Activated CD4-positive, alpha-beta T cell treated with anti-CD3 and anti-CD28 coated beads, Interleukin-2, amount 10 ng/mL, durations not matched to agents 7 days and 5 days (primary cell): ENCODE measurements at regions not wholly inside any gene's neighbourhood (a gene's known extent, or its start where the extent isn't known, plus 50 kb on each side); places are given as distances from the start of the nearest gene placed in this dataset.
"Not testable (repeated sequence)": the region's sequence is repeated elsewhere in the genome, so short reads cannot be mapped to it uniquely, and the experiment has no call there.

ENCODE experiments used
- CTCF ChIA-PET: fragments of 350-600 bp; sonication (Branson Sonifier 250); formaldehyde crosslinking; loops from one replicate; lab custom pipeline; 2021; ENCODE audit warnings: antibody characterized with exemption; lab: Charles Lee
- POLR2A ChIA-PET: fragments of 350-600 bp; sonication (Branson Sonifier 250); formaldehyde crosslinking; loops from one replicate; lab custom pipeline; 2021; ENCODE audit warnings: antibody characterized with exemption; lab: Charles Lee
- DNase-seq: peaks from one replicate; pipeline ENCODE4 v3.0.0-alpha.2; 2020
- H3K27ac Mint-ChIP-seq: one replicate; pipeline ENCODE4 v1.8.0; 2021; ENCODE audit warnings: mild to moderate bottlenecking, moderate library complexity, mixed read lengths
- H3K27me3 Mint-ChIP-seq: one replicate; pipeline ENCODE4 v1.8.0; 2021; ENCODE audit warnings: mixed read lengths
- H3K36me3 Mint-ChIP-seq: one replicate; pipeline ENCODE4 v1.8.0; 2021; ENCODE audit warnings: low read depth, mixed read lengths
- H3K4me1 Mint-ChIP-seq: one replicate; pipeline ENCODE4 v1.8.0; 2021; ENCODE audit warnings: mixed read lengths
- H3K4me3 Mint-ChIP-seq: one replicate; pipeline ENCODE4 v1.8.0; 2021; ENCODE audit warnings: mild to moderate bottlenecking, moderate library complexity, mixed read lengths
- H3K9me3 Mint-ChIP-seq: one replicate; pipeline ENCODE4 v1.8.0; 2021; ENCODE audit warnings: mixed read lengths

DNA sequence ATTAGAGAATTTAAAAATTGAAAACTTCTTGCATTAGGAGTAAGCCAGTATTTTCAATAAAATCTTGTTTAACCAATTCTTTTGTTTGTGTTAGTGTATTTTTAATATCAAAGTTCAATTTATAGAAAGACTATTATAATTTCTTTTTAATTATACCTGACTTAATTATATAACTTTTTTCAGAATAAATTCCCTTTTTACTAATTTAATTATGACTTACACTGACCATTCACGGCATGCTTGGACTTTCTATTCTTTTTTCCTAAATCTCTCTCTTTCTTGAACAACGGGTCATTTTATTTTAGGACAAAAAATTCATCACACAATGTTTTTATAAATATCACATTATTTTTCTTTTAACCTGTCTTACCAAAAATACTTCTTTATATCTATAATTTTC, 555.3 kb upstream of the PTGER4 start:
- Mint-ChIP-seq H3K4me1 (peaks cover 7% of the 10 kb centered on the region), H3K4me3 (no peak overlapping the region), H3K27me3 (no peaks in the 10 kb centered on the region), H3K9me3 (peaks cover 44% of the 10 kb centered on the region), H3K27ac (no peak overlapping the region), H3K36me3 (peaks cover 3% of the 10 kb centered on the region)
- CTCF ChIA-PET, result interaction anchor here (1.1 kb wide), 1 partner anchor 8 kb away, joined by 4 read pairs; no protein-coding TSS in a partner anchor
- no peak for DNase-seq
- POLR2A ChIA-PET, result no interaction called here

DNA sequence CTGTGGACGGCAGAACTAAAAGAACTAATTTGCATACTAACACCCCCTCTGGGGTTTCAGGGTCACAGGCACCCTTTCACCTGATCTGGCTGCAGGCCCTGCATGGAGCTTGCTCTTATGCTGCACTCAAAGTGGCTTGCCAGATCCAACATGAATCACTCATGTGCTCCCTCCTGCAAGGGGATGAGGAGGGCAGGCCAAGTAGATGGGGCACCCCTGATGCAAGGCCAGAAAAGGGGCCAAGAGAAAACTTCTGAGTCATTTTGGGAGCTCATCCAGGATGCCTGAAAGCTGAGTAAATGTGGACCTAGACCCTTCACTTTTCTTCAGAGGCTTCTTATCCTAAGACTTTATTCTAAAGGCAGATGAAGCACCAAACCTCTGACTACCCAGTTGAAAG, 558.5 kb upstream of the PTGER4 start:
- no peak for DNase-seq
- POLR2A ChIA-PET, result no interaction called here
- no peaks in the 10 kb centered on the region for H3K4me1 Mint-ChIP-seq
- CTCF ChIA-PET, result no interaction called here
- no peaks in the 10 kb centered on the region for H3K36me3 Mint-ChIP-seq
- peaks cover 35% of the 10 kb centered on the region for H3K9me3 Mint-ChIP-seq
- H3K27me3 Mint-ChIP-seq, result no peaks in the 10 kb centered on the region
- no peak overlapping the region for H3K4me3 Mint-ChIP-seq
- H3K27ac Mint-ChIP-seq, result no peak overlapping the region

DNA sequence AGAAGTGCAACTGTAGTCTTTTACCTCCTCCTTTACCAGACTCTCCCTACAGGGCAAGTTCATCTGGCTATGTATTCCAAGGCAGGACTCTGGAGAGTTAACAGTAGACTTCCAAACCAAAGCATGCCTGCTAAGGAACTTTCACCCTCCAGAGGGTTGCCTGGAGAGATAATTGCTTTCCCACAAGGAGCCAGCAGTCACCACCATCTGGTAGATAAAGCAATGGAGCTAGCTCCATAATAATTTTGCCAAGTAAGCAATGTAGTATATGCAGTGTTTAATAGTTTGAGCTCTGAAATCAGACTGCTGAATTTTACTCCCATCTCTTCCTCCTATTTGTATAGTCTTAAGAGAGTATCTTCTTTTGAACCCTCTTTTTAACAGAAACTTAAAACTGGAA, 566.8 kb upstream of the PTGER4 start:
- Mint-ChIP-seq H3K4me3 (no peak overlapping the region), H3K9me3 (peaks cover 6% of the 10 kb centered on the region), H3K27me3 (no peaks in the 10 kb centered on the region), H3K36me3 (no peaks in the 10 kb centered on the region), H3K4me1 (no peaks in the 10 kb centered on the region), H3K27ac (no peak overlapping the region)
- no peak for DNase-seq
- CTCF ChIA-PET, result interaction anchor here (0.5 kb wide), 1 partner anchor 457 kb away, joined by 4 read pairs; no protein-coding TSS in a partner anchor
- POLR2A ChIA-PET, result no interaction called here

DNA sequence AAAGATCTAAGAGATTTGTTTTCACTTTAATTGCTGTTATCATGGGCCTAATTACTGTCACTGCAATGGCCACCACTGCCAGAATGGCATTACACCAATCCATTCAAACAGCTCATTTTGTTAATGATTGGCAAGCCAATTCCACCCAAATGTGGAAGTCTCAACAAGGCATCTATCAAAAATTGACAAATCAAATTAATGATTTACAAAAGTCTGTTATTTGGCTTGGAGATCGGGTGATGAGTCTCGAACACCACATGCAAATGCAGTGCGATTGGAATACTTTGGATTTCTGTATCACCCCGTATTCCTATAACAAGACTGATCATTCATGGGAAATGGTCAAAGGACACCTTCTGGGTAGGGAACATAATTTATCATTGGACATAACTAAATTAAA, 568.7 kb upstream of the PTGER4 start:
- H3K4me1 Mint-ChIP-seq, H3K4me3 Mint-ChIP-seq, POLR2A ChIA-PET, H3K27me3 Mint-ChIP-seq, H3K36me3 Mint-ChIP-seq, H3K27ac Mint-ChIP-seq, H3K9me3 Mint-ChIP-seq, CTCF ChIA-PET, DNase-seq: not testable (repeated sequence)

DNA sequence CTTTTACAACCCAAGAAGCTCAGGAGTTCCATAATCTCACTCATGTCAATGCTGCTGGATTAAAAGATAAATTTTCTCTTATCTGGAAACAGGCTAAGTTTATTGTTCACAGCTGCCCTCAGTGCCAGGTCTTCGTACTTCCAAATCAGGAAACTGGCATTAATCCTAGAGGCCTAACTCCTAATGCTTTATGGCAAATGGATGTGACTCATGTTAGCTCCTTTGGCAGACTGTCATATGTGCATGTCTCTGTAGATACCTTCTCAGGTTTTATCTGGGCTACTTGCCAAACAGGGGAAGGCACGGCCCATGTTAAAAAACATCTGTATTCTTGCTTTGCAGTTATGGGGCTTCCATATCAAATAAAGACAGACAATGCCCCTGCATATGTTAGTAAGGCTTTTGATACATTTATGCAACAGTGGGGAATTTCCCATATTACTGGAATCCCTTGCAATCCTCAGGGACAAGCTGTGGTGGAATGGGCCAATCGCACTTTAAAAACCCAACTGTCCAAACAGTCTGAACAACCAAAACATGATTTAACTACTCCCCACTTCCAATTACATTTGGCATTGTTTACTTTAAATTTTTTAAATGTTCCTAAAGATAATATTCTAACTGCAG, 570.8 kb upstream of the PTGER4 start:
- H3K4me1 Mint-ChIP-seq, H3K36me3 Mint-ChIP-seq, CTCF ChIA-PET, H3K27ac Mint-ChIP-seq, H3K27me3 Mint-ChIP-seq, DNase-seq, POLR2A ChIA-PET, H3K4me3 Mint-ChIP-seq: not testable (repeated sequence)
- peaks cover 15% of the 10 kb centered on the region for H3K9me3 Mint-ChIP-seq

DNA sequence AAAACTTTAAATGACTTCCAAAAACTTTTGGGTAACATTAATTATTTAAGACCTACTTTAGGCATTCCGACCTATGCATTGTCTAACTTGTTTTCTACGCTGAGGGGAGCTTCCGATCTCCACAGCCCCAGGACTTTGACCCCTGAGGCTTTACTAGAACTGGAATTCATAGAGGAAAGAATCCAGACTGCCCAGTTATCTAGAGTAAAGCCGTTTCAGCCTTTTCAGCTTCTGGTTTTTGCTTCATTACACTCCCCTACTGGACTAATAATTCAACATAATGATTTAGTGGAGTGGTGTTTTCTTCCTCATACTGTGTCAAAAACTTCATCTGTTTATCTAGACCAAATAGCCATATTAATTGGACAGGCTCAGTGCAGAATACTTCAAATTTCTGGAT, 571.9 kb upstream of the PTGER4 start:
- DNase-seq, H3K4me3 Mint-ChIP-seq, H3K27ac Mint-ChIP-seq, H3K4me1 Mint-ChIP-seq, H3K27me3 Mint-ChIP-seq, POLR2A ChIA-PET, H3K36me3 Mint-ChIP-seq: not testable (repeated sequence)
- CTCF ChIA-PET, result interaction anchor here (0.6 kb wide), 1 partner anchor 423 kb away, joined by 3 read pairs; no protein-coding TSS in a partner anchor
- peaks cover 24% of the 10 kb centered on the region for H3K9me3 Mint-ChIP-seq

DNA sequence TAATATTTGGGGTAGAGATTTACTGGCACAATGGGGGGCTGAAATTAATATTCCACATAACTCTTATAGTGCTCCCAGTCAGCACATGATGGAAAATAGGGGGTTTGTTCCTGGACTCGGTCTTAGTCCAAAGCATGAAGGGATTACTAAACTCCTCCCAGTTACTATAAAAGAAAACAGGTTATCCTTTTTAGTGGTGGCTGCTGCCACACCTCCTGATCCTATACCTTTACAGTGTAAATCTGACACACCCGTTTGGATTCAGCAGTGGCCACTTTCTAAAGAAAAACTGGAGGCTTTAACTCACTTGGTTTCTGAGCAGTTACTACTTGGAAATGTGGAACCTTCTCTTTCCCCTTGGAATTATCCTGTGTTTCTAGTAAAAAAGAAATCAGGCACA, 572.9 kb upstream of the PTGER4 start:
- DNase-seq, result no peak
- POLR2A ChIA-PET, result no interaction called here
- no peaks in the 10 kb centered on the region for H3K4me1 Mint-ChIP-seq
- H3K27me3 Mint-ChIP-seq, result no peaks in the 10 kb centered on the region
- H3K27ac Mint-ChIP-seq, result no peak overlapping the region
- peaks cover 2% of the 10 kb centered on the region for H3K36me3 Mint-ChIP-seq
- H3K9me3 Mint-ChIP-seq, result peaks cover 19% of the 10 kb centered on the region
- CTCF ChIA-PET, result no interaction called here
- no peak overlapping the region for H3K4me3 Mint-ChIP-seq

DNA sequence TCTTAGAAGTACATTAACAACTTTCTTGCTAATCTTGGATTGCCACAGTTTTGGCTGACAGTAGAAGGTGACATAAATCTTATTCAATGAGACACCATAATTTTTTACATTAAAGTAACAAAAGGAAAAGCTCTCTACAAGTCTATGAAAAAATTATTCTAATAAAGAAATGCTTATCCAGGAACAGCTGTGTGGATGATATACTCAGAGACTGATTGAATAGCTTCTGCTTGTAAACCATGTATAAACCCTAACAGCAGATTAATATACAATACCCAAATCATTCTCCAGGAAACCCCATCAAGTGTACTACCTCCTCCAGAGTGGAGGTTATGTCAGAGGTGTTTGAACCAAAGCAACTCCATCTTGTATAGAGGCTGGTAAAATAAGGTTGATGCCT, 581.4 kb upstream of the PTGER4 start:
- peaks cover 18% of the 10 kb centered on the region for H3K9me3 Mint-ChIP-seq
- no peak overlapping the region for H3K27ac Mint-ChIP-seq
- ChIA-PET POLR2A (no interaction called here), CTCF (no interaction called here)
- no peak for DNase-seq
- H3K4me1 Mint-ChIP-seq, result no peaks in the 10 kb centered on the region
- no peak overlapping the region for H3K4me3 Mint-ChIP-seq
- no peaks in the 10 kb centered on the region for H3K36me3 Mint-ChIP-seq
- H3K27me3 Mint-ChIP-seq, result peaks cover 2% of the 10 kb centered on the region

DNA sequence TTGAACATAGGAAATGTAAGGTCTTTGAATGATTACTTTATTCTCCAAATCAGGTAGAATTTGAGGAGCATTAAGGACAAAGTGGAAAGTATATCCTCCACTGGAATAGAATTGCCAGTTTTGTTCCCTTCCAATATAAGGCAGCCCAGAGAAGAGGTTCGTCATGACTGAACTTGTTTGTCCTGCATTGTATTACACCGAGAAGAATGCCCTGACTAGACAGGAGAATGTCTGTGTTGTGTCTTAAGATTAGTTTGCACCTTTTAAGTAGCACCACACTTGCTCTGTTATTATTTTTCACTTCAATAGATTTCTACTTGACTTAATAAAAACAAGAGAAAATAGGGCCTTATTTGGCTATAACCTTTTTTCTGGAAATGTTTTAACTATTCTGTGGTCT, 586.2 kb upstream of the PTGER4 start:
- no peak overlapping the region for H3K27ac Mint-ChIP-seq
- DNase-seq, result no peak
- POLR2A ChIA-PET, result no interaction called here
- H3K4me3 Mint-ChIP-seq, result no peak overlapping the region
- peaks cover 37% of the 10 kb centered on the region for H3K9me3 Mint-ChIP-seq
- no peaks in the 10 kb centered on the region for H3K36me3 Mint-ChIP-seq
- CTCF ChIA-PET, result no interaction called here
- H3K4me1 Mint-ChIP-seq, result no peaks in the 10 kb centered on the region
- peaks cover 2% of the 10 kb centered on the region for H3K27me3 Mint-ChIP-seq

DNA sequence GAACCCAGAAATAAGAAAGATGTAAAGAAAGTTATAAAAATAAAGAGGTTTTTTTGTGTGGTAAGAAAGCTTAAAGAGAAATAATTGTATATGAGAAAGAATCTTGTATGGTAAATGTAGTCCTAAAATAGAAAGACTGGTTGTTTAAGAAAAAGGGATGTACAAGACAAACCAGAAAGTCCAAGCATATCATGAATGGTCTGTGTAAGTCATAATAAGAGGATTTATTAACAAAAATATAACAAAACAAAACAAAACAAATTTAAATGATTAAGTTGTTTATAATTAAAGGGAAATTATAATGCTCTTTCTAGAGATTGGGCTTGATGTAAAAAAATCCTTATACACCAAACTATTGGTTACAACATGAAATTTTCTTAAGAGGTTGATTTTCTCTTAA, 590.4 kb upstream of the PTGER4 start:
- ChIA-PET CTCF (no interaction called here), POLR2A (no interaction called here)
- no peak overlapping the region for H3K27ac Mint-ChIP-seq
- H3K4me1 Mint-ChIP-seq, result no peaks in the 10 kb centered on the region
- DNase-seq, result no peak
- H3K27me3 Mint-ChIP-seq, result no peaks in the 10 kb centered on the region
- H3K9me3 Mint-ChIP-seq, result peaks cover 42% of the 10 kb centered on the region
- H3K4me3 Mint-ChIP-seq, result no peak overlapping the region
- no peaks in the 10 kb centered on the region for H3K36me3 Mint-ChIP-seq

DNA sequence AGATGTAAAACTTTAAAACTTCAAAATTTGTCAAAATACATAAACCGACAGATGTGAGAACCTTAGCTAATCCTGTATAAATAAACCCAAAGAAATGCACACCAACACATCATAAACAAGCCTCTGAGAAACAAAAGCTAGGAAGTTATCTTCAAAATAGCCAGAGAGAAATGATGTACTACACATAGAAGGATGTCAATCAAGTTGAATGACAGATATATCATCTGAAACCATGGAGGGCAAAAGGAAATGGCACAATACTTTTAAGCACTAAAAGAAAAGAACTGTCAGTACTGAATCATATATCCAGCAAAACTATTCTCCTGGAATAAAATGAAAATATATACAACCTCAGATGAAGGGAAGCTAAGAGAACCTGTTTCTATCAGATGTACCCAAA, 595.1 kb upstream of the PTGER4 start:
- Mint-ChIP-seq H3K27ac (no peak overlapping the region), H3K4me3 (no peak overlapping the region), H3K27me3 (peaks cover 1% of the 10 kb centered on the region), H3K4me1 (no peaks in the 10 kb centered on the region), H3K36me3 (no peaks in the 10 kb centered on the region), H3K9me3 (peaks cover 19% of the 10 kb centered on the region)
- CTCF ChIA-PET, result no interaction called here
- no peak for DNase-seq
- POLR2A ChIA-PET, result no interaction called here

DNA sequence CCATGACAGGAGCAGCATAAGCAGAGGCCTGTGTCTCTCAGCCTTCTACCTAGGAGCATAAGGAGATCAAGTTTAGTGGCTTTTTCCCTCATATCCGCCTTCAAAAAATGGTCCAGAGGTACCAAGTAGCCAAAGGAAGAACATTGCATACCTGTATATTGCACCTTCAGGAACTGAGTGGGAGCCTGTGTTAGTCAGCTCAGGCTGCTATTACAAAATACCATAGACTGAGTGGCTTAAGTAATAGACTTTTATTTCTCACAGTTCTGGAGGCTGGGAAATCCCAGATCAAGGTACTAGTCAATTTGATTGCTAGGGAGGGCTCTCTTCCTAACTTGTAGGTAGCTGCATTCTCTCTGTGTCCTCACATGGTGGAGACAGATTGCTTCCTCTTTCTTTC, 597.4 kb upstream of the PTGER4 start:
- no peak overlapping the region for H3K27ac Mint-ChIP-seq
- CTCF ChIA-PET, result no interaction called here
- H3K4me3 Mint-ChIP-seq, result no peak overlapping the region
- POLR2A ChIA-PET, result no interaction called here
- H3K27me3 Mint-ChIP-seq, result peaks cover 2% of the 10 kb centered on the region
- peaks cover 13% of the 10 kb centered on the region for H3K9me3 Mint-ChIP-seq
- no peaks in the 10 kb centered on the region for H3K36me3 Mint-ChIP-seq
- DNase-seq, result no peak
- H3K4me1 Mint-ChIP-seq, result no peaks in the 10 kb centered on the region

DNA sequence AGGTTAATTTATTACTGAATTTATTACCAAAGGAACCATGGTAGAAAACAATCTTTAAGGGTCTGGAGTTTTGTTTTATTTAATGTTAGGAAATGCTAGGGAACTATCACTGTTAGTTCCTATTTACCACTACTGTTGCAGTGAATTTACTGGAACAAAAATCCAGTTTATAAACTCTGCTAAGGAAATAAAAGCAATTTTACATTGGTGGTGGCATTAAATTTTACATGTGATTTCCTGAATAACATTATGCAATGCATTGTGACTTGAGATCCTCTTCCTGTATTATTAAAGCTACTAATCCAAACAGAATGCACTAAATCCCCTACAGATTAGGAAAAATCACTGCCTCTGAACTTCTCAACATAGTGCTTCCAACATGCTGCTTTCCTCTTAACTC, 599.5 kb upstream of the PTGER4 start:
- Mint-ChIP-seq H3K4me1 (no peaks in the 10 kb centered on the region), H3K9me3 (peaks cover 9% of the 10 kb centered on the region), H3K27ac (no peak overlapping the region), H3K36me3 (no peaks in the 10 kb centered on the region), H3K27me3 (peaks cover 3% of the 10 kb centered on the region), H3K4me3 (no peak overlapping the region)
- no peak for DNase-seq
- CTCF ChIA-PET, result no interaction called here
- POLR2A ChIA-PET, result no interaction called here

DNA sequence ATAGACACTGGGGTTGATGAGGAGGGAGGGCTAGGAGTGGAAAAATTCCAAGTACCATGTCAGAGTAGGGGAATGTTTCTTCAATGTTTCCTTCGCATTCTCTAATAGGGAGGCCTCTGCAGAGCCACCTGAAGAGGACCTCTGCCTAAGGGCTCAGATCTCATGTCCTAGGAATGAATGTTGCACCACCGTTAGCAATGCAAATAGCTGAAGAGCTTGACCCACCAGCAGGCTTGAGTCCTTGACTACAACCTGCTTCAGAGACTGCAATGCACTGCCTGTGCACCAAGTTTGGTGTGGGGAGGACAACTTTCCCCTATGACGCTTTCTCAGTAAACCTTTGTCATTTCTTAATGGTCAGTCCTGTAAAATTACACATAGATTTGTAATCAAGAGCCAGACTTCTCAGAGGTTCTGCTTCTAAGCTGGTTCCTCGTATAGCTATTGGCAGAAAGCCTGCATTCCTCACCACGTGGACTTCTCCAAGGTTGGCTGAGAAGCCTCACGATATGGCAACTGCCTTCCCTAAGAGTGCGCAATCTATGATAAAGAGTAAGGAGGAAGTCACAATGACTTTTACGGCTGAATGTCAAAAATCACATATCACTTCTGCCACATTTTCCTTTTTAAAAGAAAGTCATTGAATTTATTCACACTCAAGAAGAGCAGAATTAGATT, 600.7 kb upstream of the PTGER4 start:
- H3K27ac Mint-ChIP-seq, result no peak overlapping the region
- peaks cover under 1% of the 10 kb centered on the region for H3K9me3 Mint-ChIP-seq
- no peaks in the 10 kb centered on the region for H3K36me3 Mint-ChIP-seq
- no peaks in the 10 kb centered on the region for H3K4me1 Mint-ChIP-seq
- ChIA-PET CTCF (interaction anchor here (1.0 kb wide), 1 partner anchor 71 kb away, joined by 3 read pairs; no protein-coding TSS in a partner anchor), POLR2A (no interaction called here)
- no peak for DNase-seq
- peaks cover 3% of the 10 kb centered on the region for H3K27me3 Mint-ChIP-seq
- no peak overlapping the region for H3K4me3 Mint-ChIP-seq
